HuH-7.5 (cell line): ENCODE measurements at regions not wholly inside any gene's neighbourhood (a gene's known extent, or its start where the extent isn't known, plus 50 kb on each side); places are given as distances from the start of the nearest gene placed in this dataset.

Source experiments
- DNase-seq: peaks from one replicate; pipeline ENCODE4 v3.0.0; 2011; ENCODE audit warnings: low spot score

GRCh38 chr11:105328061-105328460 lies 188.5 kb upstream of the CARD18 start:
- no peak for DNase-seq

GRCh38 chr11:105324156-105324555 lies 184.6 kb upstream of the CARD18 start:
- DNase-seq, result no peak

- DNase-seq, result no peak
Observed at GRCh38 chr11:105321696-105322095, 182.1 kb upstream of the CARD18 start.

GRCh38 chr11:105315287-105315686 lies 175.7 kb upstream of the CARD18 start:
- DNase-seq, result no peak

- no peak for DNase-seq
Observed at GRCh38 chr11:105312266-105312665, 172.7 kb upstream of the CARD18 start.

- DNase-seq, result no peak
Observed at GRCh38 chr11:105298630-105299029, 159.1 kb upstream of the CARD18 start.

GRCh38 chr11:105298174-105298573 lies 158.6 kb upstream of the CARD18 start:
- DNase-seq, result no peak

GRCh38 chr11:105297463-105297862 lies 157.9 kb upstream of the CARD18 start:
- no peak for DNase-seq

- no peak for DNase-seq
Observed at GRCh38 chr11:105296806-105297205, 157.2 kb upstream of the CARD18 start.

GRCh38 chr11:105296386-105296785 lies 156.8 kb upstream of the CARD18 start:
- no peak for DNase-seq

- no peak for DNase-seq
Observed at GRCh38 chr11:105282658-105283057, 143.1 kb upstream of the CARD18 start.

- no peak for DNase-seq
Observed at GRCh38 chr11:105274631-105275030, 135.1 kb upstream of the CARD18 start.

- DNase-seq, result no peak
Observed at GRCh38 chr11:105273660-105274280, 134.2 kb upstream of the CARD18 start.

GRCh38 chr11:105269862-105270261 lies 130.3 kb upstream of the CARD18 start:
- DNase-seq, result no peak

- no peak for DNase-seq
Observed at GRCh38 chr11:105268404-105269062, 129.0 kb upstream of the CARD18 start.

GRCh38 chr11:105265845-105266244 lies 126.3 kb upstream of the CARD18 start:
- no peak for DNase-seq

GRCh38 chr11:105260976-105261375 lies 121.4 kb upstream of the CARD18 start:
- no peak for DNase-seq

GRCh38 chr11:105245781-105246315 lies 106.3 kb upstream of the CARD18 start:
- no peak for DNase-seq

- no peak for DNase-seq
Observed at GRCh38 chr11:105244160-105244825, 104.7 kb upstream of the CARD18 start.

GRCh38 chr11:105241136-105241535 lies 101.6 kb upstream of the CARD18 start:
- DNase-seq, result no peak

GRCh38 chr11:105236664-105237063 lies 97.1 kb upstream of the CARD18 start:
- DNase-seq, result no peak

- no peak for DNase-seq
Observed at GRCh38 chr11:105233285-105233684, 93.7 kb upstream of the CARD18 start.

GRCh38 chr11:105232021-105232420 lies 92.5 kb upstream of the CARD18 start:
- no peak for DNase-seq
